ENCODE measurements at regions not wholly inside any gene's neighbourhood (a gene's known extent, or its start where the extent isn't known, plus 50 kb on each side); places are given as distances from the start of the nearest gene placed in this dataset.

GRCh38 chr3:115513416-115513800, 109.9 kb upstream of the GAP43 start:
- TF ChIP-seq CTCF (IDR thresholded peaks at IDR 0.05; ENCODE audit: low read depth, low read length), result no peak
- DNase-seq (ENCODE audit: extremely low read depth, low read depth), result no peak

- no peak for TF ChIP-seq CTCF (IDR thresholded peaks at IDR 0.05; ENCODE audit: low read depth, low read length)
- no peak for DNase-seq (ENCODE audit: extremely low read depth, low read depth)
Observed at GRCh38 chr3:115517457-115518050, 105.8 kb upstream of the GAP43 start.

DNA sequence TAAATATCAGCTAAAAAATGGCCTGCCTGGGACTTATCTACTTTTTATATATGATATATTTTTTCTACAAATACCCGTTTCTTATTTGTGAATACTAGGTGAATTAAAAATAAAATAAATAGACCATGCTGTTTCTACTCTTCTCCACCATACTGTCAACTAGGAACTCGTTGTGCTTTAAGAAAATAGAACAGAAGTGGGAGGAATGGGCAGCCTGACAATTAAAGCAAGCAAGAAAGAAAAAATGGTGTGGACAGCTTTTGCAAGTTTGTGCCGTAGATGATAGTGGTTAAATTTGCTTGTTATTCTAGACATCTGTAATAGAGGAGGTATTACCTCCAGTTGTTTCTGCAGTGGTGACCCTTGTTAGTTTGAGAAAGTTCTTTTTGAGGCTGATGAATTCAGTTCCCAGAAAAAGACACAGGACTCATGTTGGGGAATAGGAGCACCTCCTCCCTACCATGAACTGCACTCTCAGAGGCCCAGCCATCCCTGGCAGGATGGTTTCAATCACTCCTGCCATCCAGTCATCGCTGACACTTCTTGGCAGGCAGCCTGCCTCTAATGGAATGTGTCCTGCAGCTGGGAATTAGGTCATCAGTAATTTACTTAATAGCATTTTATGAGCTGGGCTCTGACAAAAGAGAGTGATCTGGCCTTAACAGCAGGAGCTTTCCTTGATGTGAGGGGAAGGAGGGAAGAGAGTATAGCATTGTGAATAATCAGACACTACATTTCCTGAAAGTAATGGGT, 105.0 kb upstream of the GAP43 start:
- no peak for DNase-seq (ENCODE audit: extremely low read depth, low read depth)
- TF ChIP-seq CTCF (IDR thresholded peaks at IDR 0.05; ENCODE audit: low read depth, low read length), result no peak

DNA sequence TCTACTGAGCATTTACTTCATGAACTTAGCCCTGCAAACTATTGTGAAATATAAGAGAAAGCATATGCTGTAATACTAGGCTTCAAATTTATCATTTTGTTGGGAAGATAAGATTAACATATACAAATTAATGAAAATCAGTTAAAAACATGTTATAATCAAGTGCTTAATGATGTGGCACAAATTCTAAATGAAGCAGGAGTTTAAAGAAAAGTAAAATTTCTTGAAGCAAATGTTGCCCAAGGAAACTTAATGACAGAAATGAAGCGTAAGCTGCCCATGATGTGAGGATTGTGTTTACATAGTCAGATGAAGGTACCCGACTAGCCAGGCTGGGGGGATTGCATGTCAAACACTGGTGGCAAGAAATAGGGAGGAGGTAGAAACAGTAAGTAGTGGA, 103.1 kb upstream of the GAP43 start:
- DNase-seq (ENCODE audit: extremely low read depth, low read depth), result no peak
- TF ChIP-seq CTCF (IDR thresholded peaks at IDR 0.05; ENCODE audit: low read depth, low read length), result no peak

- TF ChIP-seq CTCF (IDR thresholded peaks at IDR 0.05; ENCODE audit: low read depth, low read length), result no peak
- no peak for DNase-seq (ENCODE audit: extremely low read depth, low read depth)
Observed at GRCh38 chr3:115520651-115521245, 102.6 kb upstream of the GAP43 start.

DNA sequence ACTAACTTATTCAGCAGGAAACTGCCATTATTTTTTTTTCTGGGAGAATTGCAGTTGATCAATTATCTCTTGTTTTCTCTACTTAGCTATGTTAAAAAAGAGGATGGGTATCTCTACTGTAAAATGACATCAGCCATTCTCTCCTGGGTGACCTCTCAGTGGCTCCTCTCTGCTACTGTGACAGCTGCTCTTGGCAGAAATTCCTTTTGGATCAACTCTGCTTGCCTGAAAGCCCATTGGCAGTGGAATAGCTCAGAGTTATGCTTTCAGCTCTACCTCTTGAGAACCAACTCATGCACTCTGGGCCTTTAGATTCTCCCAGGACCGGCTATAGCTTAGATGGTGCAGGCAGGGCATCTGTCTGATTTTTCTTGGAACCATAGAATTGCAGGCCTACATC, 99.9 kb upstream of the GAP43 start:
- no peak for TF ChIP-seq CTCF (IDR thresholded peaks at IDR 0.05; ENCODE audit: low read depth, low read length)
- no peak for DNase-seq (ENCODE audit: extremely low read depth, low read depth)

DNA sequence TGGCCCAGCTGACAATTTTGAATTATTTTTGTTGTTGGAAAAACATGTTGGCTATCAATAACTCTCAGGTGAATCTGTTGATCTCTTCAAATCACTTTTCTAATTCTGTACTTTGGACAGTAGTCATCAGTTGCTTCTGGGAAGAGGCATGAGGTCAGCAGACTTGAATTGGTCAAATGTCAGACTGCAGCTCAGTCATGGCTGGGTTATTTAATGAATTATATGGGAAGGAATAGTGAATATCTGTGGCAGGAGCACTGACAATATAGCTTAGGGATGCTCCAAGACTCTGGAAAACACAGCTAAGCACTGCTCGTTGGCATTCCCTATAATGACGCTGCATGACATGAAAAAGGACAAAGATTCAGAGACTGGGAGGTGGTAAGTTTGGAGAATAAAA, 98.8 kb upstream of the GAP43 start:
- DNase-seq (ENCODE audit: extremely low read depth, low read depth), result no peak
- no peak for TF ChIP-seq CTCF (IDR thresholded peaks at IDR 0.05; ENCODE audit: low read depth, low read length)

Measured in AG09319 (cell line).